Neural cell (in vitro differentiated cells): ENCODE measurements at regions not wholly inside any gene's neighbourhood (a gene's known extent, or its start where the extent isn't known, plus 50 kb on each side); places are given as distances from the start of the nearest gene placed in this dataset.

Experiments used
- EP300 ChIP-seq: fragments of 450-650 bp; conservative IDR thresholded peaks from 2 replicates; pipeline ENCODE4 v1.6.1; 2014; ENCODE audit warnings: antibody characterized with exemption, mild to moderate bottlenecking, moderate library complexity; ENCODE audit not compliant: poor library complexity, severe bottlenecking
- EZH2 ChIP-seq: fragments of 200-600, 300-800 bp; shearing (Covaris generic), sonication (generic); IDR thresholded peaks from 2 replicates; pipeline ENCODE4 v1.6.1; 2014; ENCODE audit warnings: antibody characterized with exemption, low read length, borderline replicate concordance, mild to moderate bottlenecking; ENCODE audit not compliant: insufficient read depth, poor library complexity, severe bottlenecking
- POLR2AphosphoS5 ChIP-seq: IDR thresholded peaks from 2 replicates; pipeline ENCODE4 v1.6.1; 2012
- RAD21 ChIP-seq: fragments of 450-650 bp; conservative IDR thresholded peaks from 2 replicates; pipeline ENCODE4 v1.6.1; 2014; ENCODE audit warnings: antibody characterized with exemption, mild to moderate bottlenecking, moderate library complexity
- SMC3 ChIP-seq: fragments of 450-650 bp; conservative IDR thresholded peaks from 2 replicates; pipeline ENCODE4 v1.6.1; 2014; ENCODE audit warnings: antibody characterized with exemption, mild to moderate bottlenecking, moderate library complexity; ENCODE audit not compliant: poor library complexity
- TAF1 ChIP-seq: IDR thresholded peaks from 2 replicates; pipeline ENCODE4 v1.6.1; 2012; ENCODE audit warnings: low read depth
- TF ChIP-seq, protein P1 (sequence below): fragments of 450-650 bp; IDR thresholded peaks from 2 replicates; pipeline ENCODE4 v1.5.1; 2014; ENCODE audit warnings: antibody characterized with exemption, mild to moderate bottlenecking, moderate library complexity; ENCODE audit not compliant: poor library complexity, severe bottlenecking
- TF ChIP-seq, protein P2 (sequence below): IDR thresholded peaks from 2 replicates; pipeline ENCODE4 v1.6.1; 2012; ENCODE audit warnings: borderline replicate concordance

DNA sequence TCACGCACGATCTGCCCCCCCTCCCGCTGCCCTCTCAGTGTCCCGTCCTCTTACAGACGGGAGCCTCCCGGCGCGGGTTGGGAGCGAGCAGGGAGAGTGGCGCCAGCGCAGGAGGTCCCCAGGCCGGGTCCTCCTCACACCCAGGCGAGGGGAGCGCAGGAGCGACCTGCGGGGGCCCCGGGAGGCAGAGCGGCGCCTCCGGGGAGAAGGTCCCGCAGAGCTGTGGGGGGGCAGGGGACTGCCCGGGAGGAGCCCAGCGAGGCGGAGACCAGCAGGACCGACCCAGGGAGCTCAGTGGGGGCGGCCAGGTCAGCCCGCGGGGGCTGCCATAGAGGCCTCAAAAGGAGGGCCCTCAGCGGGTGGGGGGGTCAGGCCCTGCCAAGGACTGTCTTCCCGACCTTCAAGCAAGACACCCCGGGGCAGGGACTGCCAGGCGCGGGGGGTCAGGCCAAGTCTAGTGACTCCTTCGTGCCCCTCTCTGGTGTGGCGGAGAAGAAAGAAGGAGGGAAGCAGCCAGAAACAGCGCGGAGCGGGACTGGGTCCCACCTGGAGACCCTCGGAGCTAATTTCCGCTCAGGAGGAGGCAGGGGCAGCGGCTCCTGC lies 123.3 kb upstream of the ERCC6L2 start:
- TF ChIP-seq, protein P1, sequence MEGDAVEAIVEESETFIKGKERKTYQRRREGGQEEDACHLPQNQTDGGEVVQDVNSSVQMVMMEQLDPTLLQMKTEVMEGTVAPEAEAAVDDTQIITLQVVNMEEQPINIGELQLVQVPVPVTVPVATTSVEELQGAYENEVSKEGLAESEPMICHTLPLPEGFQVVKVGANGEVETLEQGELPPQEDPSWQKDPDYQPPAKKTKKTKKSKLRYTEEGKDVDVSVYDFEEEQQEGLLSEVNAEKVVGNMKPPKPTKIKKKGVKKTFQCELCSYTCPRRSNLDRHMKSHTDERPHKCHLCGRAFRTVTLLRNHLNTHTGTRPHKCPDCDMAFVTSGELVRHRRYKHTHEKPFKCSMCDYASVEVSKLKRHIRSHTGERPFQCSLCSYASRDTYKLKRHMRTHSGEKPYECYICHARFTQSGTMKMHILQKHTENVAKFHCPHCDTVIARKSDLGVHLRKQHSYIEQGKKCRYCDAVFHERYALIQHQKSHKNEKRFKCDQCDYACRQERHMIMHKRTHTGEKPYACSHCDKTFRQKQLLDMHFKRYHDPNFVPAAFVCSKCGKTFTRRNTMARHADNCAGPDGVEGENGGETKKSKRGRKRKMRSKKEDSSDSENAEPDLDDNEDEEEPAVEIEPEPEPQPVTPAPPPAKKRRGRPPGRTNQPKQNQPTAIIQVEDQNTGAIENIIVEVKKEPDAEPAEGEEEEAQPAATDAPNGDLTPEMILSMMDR: no peak
- TF ChIP-seq EZH2: no peak
- no peak for TF ChIP-seq EP300
- TF ChIP-seq TAF1: no peak
- TF ChIP-seq RAD21: no peak
- TF ChIP-seq SMC3: no peak
- no peak for TF ChIP-seq POLR2AphosphoS5
- TF ChIP-seq, protein P2, sequence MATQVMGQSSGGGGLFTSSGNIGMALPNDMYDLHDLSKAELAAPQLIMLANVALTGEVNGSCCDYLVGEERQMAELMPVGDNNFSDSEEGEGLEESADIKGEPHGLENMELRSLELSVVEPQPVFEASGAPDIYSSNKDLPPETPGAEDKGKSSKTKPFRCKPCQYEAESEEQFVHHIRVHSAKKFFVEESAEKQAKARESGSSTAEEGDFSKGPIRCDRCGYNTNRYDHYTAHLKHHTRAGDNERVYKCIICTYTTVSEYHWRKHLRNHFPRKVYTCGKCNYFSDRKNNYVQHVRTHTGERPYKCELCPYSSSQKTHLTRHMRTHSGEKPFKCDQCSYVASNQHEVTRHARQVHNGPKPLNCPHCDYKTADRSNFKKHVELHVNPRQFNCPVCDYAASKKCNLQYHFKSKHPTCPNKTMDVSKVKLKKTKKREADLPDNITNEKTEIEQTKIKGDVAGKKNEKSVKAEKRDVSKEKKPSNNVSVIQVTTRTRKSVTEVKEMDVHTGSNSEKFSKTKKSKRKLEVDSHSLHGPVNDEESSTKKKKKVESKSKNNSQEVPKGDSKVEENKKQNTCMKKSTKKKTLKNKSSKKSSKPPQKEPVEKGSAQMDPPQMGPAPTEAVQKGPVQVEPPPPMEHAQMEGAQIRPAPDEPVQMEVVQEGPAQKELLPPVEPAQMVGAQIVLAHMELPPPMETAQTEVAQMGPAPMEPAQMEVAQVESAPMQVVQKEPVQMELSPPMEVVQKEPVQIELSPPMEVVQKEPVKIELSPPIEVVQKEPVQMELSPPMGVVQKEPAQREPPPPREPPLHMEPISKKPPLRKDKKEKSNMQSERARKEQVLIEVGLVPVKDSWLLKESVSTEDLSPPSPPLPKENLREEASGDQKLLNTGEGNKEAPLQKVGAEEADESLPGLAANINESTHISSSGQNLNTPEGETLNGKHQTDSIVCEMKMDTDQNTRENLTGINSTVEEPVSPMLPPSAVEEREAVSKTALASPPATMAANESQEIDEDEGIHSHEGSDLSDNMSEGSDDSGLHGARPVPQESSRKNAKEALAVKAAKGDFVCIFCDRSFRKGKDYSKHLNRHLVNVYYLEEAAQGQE: no peak
